ENCODE measurements at regions not wholly inside any gene's neighbourhood (a gene's known extent, or its start where the extent isn't known, plus 50 kb on each side); places are given as distances from the start of the nearest gene placed in this dataset.

GRCh38 chr1:81323862-81324261 lies 476.9 kb upstream of the ADGRL2 start:
- TF ChIP-seq CTCF (IDR thresholded peaks at IDR 0.05) = no peak
- TF ChIP-seq EP300 (IDR thresholded peaks at IDR 0.05) = no peak

Measured in sigmoid colon (tissue), 4 donors.